ENCODE measurements at regions not wholly inside any gene's neighbourhood (a gene's known extent, or its start where the extent isn't known, plus 50 kb on each side); places are given as distances from the start of the nearest gene placed in this dataset.

- TF ChIP-seq POLR2AphosphoS5 (IDR thresholded peaks at IDR 0.05; ENCODE audit: low read depth, low read length) = no peak
- TF ChIP-seq TAF1 (IDR thresholded peaks at IDR 0.05; ENCODE audit: borderline replicate concordance, insufficient read depth, low read length) = no peak
- no peak for TF ChIP-seq REST (IDR thresholded peaks at IDR 0.05; ENCODE audit: insufficient read depth in 1 of 2, low read depth in 2 of 2, low read length in 2 of 2)
- TF ChIP-seq SIN3A (IDR thresholded peaks at IDR 0.05; ENCODE audit: borderline replicate concordance, insufficient read depth, low read length) = no peak
Measured at GRCh38 chr5:68443091-68443490, 227.5 kb downstream of the PIK3R1 start.

All from PFSK-1 (cell line).